Upper lobe of right lung (tissue), 1 donor: ENCODE measurements at regions not wholly inside any gene's neighbourhood (a gene's known extent, or its start where the extent isn't known, plus 50 kb on each side); places are given as distances from the start of the nearest gene placed in this dataset.

Experiments used
- ATAC-seq: fragments of 200-7000 bp; cut with Tn5 transposase; one replicate; pipeline ENCODE4 v1.9.1; 2020; ENCODE audit warnings: mild to moderate bottlenecking, moderate library complexity
- DNase-seq: peaks from one replicate; pipeline ENCODE4 v3.0.0-alpha.2; 2020
- H3K27ac ChIP-seq: fragments of 200-600 bp; one replicate; pipeline ENCODE4 v1.8.0; 2022
- H3K27me3 ChIP-seq: fragments of 200-600 bp; one replicate; pipeline ENCODE4 v1.8.0; 2022; ENCODE audit warnings: mild to moderate bottlenecking
- H3K36me3 ChIP-seq: fragments of 200-600 bp; one replicate; pipeline ENCODE4 v1.8.0; 2022
- H3K4me1 ChIP-seq: fragments of 200-600 bp; one replicate; pipeline ENCODE4 v1.8.0; 2022
- H3K4me3 ChIP-seq: fragments of 200-600 bp; one replicate; pipeline ENCODE4 v1.8.0; 2022; ENCODE audit warnings: mild to moderate bottlenecking
- H3K9me3 ChIP-seq: fragments of 200-600 bp; one replicate; pipeline ENCODE4 v1.8.0; 2022
- CTCF ChIP-seq: fragments of 200-600 bp; IDR thresholded peaks from one replicate; pipeline ENCODE4 v1.8.0; 2022; ENCODE audit warnings: antibody characterized with exemption
- intact Hi-C: fragments of 100-400 bp; cut with DNase I; formaldehyde crosslinking; loops from one replicate; pipeline ENCODE4 v1.11.0; 2022
- donor health status: DM: no; HTN: yes; CAD: no; lungs with severe emphysema.

GRCh38 chr2:29974086-29974485 lies 52.7 kb upstream of the ALK start:
- Histone ChIP-seq H3K9me3 (no peaks in the 10 kb centered on the region), H3K4me1 (no peaks in the 10 kb centered on the region), H3K27ac (no peak overlapping the region), H3K4me3 (no peak overlapping the region), H3K27me3 (no peaks in the 10 kb centered on the region), H3K36me3 (no peaks in the 10 kb centered on the region)
- intact Hi-C loops = no loop called here
- ATAC-seq (no peak), DNase-seq (no peak)
- TF ChIP-seq CTCF = no peak

- ATAC-seq (no peak), DNase-seq (no peak)
- Histone ChIP-seq H3K9me3 (no peaks in the 10 kb centered on the region), H3K36me3 (no peaks in the 10 kb centered on the region), H3K27me3 (no peaks in the 10 kb centered on the region), H3K4me3 (no peak overlapping the region), H3K4me1 (no peaks in the 10 kb centered on the region), H3K27ac (no peak overlapping the region)
- intact Hi-C loops = no loop called here
- TF ChIP-seq CTCF = no peak
These were observed 55.9 kb upstream of the ALK start for GRCh38 chr2:29977284-29977683.

- Histone ChIP-seq H3K4me1 (no peaks in the 10 kb centered on the region), H3K27me3 (peaks cover 8% of the 10 kb centered on the region), H3K27ac (no peak overlapping the region), H3K4me3 (no peak overlapping the region), H3K9me3 (no peaks in the 10 kb centered on the region), H3K36me3 (no peaks in the 10 kb centered on the region)
- intact Hi-C loops = no loop called here
- no peak for TF ChIP-seq CTCF
- ATAC-seq (no peak), DNase-seq (no peak)
These were observed 60.0 kb upstream of the ALK start for GRCh38 chr2:29981402-29981801.

- ATAC-seq (no peak), DNase-seq (no peak)
- H3K4me1 ChIP-seq = no peaks in the 10 kb centered on the region
- TF ChIP-seq CTCF = no peak
- no peaks in the 10 kb centered on the region for H3K36me3 ChIP-seq
- H3K4me3 ChIP-seq = no peak overlapping the region
- intact Hi-C loops = no loop called here
- H3K27ac ChIP-seq = no peak overlapping the region
- peaks cover 8% of the 10 kb centered on the region for H3K27me3 ChIP-seq
- no peaks in the 10 kb centered on the region for H3K9me3 ChIP-seq
These were observed 61.9 kb upstream of the ALK start for GRCh38 chr2:29983308-29983707.

- intact Hi-C loops = no loop called here
- H3K36me3 ChIP-seq = no peaks in the 10 kb centered on the region
- H3K4me3 ChIP-seq = no peak overlapping the region
- TF ChIP-seq CTCF = no peak
- no peak overlapping the region for H3K27ac ChIP-seq
- no peaks in the 10 kb centered on the region for H3K9me3 ChIP-seq
- ATAC-seq = no peak
- H3K4me1 ChIP-seq = no peaks in the 10 kb centered on the region
- H3K27me3 ChIP-seq = peaks cover 8% of the 10 kb centered on the region
- DNase-seq = no peak
These were observed 65.8 kb upstream of the ALK start for GRCh38 chr2:29987146-29987545.

GRCh38 chr2:29990129-29990528 lies 68.7 kb upstream of the ALK start:
- DNase-seq = no peak
- ATAC-seq = no peak

More at GRCh38 chr2:29990129-29990528, 68.7 kb upstream of the ALK start:
- intact Hi-C loops = no loop called here
- Histone ChIP-seq H3K4me1 (no peaks in the 10 kb centered on the region), H3K27me3 (peaks cover 8% of the 10 kb centered on the region), H3K9me3 (no peaks in the 10 kb centered on the region), H3K36me3 (no peaks in the 10 kb centered on the region), H3K4me3 (no peak overlapping the region), H3K27ac (no peak overlapping the region)
- no peak for TF ChIP-seq CTCF
